C4-2B (cell line): ENCODE measurements at regions not wholly inside any gene's neighbourhood (a gene's known extent, or its start where the extent isn't known, plus 50 kb on each side); places are given as distances from the start of the nearest gene placed in this dataset.

ENCODE experiments used
- H3K27ac ChIP-seq: fragments of 450-650 bp; 2 replicates; pipeline ENCODE4 v1.5.1; 2017
- ZFX ChIP-seq: fragments of 450-650 bp; IDR thresholded peaks from 2 replicates; pipeline ENCODE4 v1.6.1; 2017
- TF ChIP-seq, protein P1 (sequence below): fragments of 450-650 bp; conservative IDR thresholded peaks from 2 replicates; pipeline ENCODE4 v1.5.1; 2017; ENCODE audit warnings: mild to moderate bottlenecking

DNA sequence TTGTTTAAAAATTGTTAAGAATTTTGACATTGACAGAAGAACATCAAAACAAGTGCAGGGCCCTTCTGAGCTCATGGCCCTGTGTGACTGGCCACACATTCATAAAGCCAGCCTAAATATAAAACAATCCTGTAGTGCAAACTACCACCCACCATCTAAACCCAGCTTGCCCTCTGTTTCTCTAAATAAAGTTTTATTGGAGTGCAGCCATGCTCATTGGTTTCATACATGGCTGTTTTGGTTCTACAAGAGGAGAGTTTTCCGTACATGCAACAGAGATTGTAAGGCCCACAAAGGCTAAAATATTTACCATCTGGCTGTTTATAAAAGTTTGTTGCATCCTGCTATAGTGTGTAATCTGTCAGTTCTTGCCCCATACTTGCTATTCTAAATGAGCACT, 54.6 kb upstream of the TRIM24 start:
- TF ChIP-seq, protein P1, sequence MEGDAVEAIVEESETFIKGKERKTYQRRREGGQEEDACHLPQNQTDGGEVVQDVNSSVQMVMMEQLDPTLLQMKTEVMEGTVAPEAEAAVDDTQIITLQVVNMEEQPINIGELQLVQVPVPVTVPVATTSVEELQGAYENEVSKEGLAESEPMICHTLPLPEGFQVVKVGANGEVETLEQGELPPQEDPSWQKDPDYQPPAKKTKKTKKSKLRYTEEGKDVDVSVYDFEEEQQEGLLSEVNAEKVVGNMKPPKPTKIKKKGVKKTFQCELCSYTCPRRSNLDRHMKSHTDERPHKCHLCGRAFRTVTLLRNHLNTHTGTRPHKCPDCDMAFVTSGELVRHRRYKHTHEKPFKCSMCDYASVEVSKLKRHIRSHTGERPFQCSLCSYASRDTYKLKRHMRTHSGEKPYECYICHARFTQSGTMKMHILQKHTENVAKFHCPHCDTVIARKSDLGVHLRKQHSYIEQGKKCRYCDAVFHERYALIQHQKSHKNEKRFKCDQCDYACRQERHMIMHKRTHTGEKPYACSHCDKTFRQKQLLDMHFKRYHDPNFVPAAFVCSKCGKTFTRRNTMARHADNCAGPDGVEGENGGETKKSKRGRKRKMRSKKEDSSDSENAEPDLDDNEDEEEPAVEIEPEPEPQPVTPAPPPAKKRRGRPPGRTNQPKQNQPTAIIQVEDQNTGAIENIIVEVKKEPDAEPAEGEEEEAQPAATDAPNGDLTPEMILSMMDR, result no peak
- TF ChIP-seq ZFX, result no peak
- no peak overlapping the region for H3K27ac ChIP-seq

DNA sequence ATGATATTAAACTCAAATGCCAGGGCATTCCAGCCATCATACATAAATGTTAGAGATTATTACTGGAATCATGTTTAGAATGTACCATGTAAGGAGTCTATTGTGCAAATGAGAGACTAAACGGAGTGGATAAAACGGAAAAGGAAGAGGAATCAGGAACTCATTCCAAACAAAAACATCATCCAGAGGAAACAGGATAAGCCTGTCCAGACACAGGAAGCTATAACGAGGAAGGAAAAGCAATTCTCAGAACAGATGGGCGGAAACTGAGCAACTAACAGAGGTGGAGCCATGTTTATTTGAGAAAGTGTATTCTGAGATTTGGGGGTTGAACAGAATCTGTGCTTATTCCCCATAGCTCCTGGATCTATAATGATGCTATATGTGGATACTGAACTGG, 52.3 kb upstream of the TRIM24 start:
- H3K27ac ChIP-seq, result no peak overlapping the region
- TF ChIP-seq, protein P1, result no peak
- TF ChIP-seq ZFX, result no peak
